GM12878 (cell line): ENCODE measurements at regions not wholly inside any gene's neighbourhood (a gene's known extent, or its start where the extent isn't known, plus 50 kb on each side); places are given as distances from the start of the nearest gene placed in this dataset.

Experiments used
- ATAC-seq: fragments of 200-7000 bp; cut with Tn5 transposase; 3 replicates; pipeline ENCODE4 v1.9.1; 2020; ENCODE audit warnings: mild to moderate bottlenecking, moderate library complexity
- BruUV-seq: library from RNA; stranded (reverse); fragments of 400-500 nt; replicated peaks from 2 replicates; lab custom pipeline; 2021; lab: Mats Ljungman, UMichigan
- CTCF ChIA-PET: fragments of 300-600 bp; sonication (Branson Sonifier 250); formaldehyde crosslinking; extraction: SDS; loops from one replicate; lab custom pipeline; 2021; ENCODE audit warnings: inconsistent platforms; lab: Yijun Ruan, JAX
- POLR2A ChIA-PET: fragments of 350-600 bp; formaldehyde crosslinking; extraction: SDS; loops from one replicate; lab custom pipeline; 2021; ENCODE audit warnings: inconsistent platforms; lab: Charles Lee
- RAD21 ChIA-PET: fragments of 300-600 bp; sonication (Branson Sonifier 250); formaldehyde crosslinking; loops from one replicate; lab custom pipeline; 2023; ENCODE audit warnings: antibody characterized with exemption; ENCODE audit not compliant: unreplicated experiment; lab: Charles Lee
- SMC1A ChIA-PET: fragments of 300-600 bp; sonication (Branson Sonifier 250); formaldehyde crosslinking; loops from one replicate; lab custom pipeline; 2023; ENCODE audit not compliant: unreplicated experiment, uncharacterized antibody; lab: Charles Lee
- DNase-seq: peaks from one replicate; pipeline ENCODE4 v3.0.0-alpha.2; 2011; ENCODE audit warnings: low read depth, low spot score
- FAIRE-seq: peaks from 3 replicates; lab custom pipeline; 2011; peaks lifted over from hg19 to GRCh38; lab: Jason Lieb, UNC
- H2AFZ ChIP-seq: 2 replicates; pipeline ENCODE4 v1.6.0; 2011; ENCODE audit warnings: low read depth, low read length, control low read depth; ENCODE audit not compliant: control insufficient read depth
- H3K27ac ChIP-seq: 2 replicates; pipeline ENCODE4 v1.5.1; 2011; ENCODE audit warnings: control low read depth; ENCODE audit not compliant: control insufficient read depth, insufficient read depth
- H3K27me3 ChIP-seq, 2 experiments: replicated peaks in 1 of 2; 2 replicates each; pipeline versions ENCODE4 v1.6.0 to v1.6.1; 2011; ENCODE audit warnings: low read length in 1 of 2; ENCODE audit not compliant: control insufficient read depth in 2 of 2, insufficient read depth in 2 of 2
- H3K36me3 ChIP-seq, 2 experiments: 2 replicates each; pipeline ENCODE4 v1.5.1; 2011; ENCODE audit warnings: low read length in 1 of 2; ENCODE audit not compliant: control insufficient read depth in 2 of 2, insufficient read depth in 2 of 2
- H3K4me1 ChIP-seq: 2 replicates; pipeline ENCODE4 v1.6.1; 2011; ENCODE audit warnings: mild to moderate bottlenecking, low read length, moderate library complexity, mixed read lengths; ENCODE audit not compliant: control insufficient read depth, insufficient read depth
- H3K4me2 ChIP-seq: 2 replicates; pipeline ENCODE4 v1.6.0; 2011; ENCODE audit warnings: control low read depth; ENCODE audit not compliant: control insufficient read depth, insufficient read depth
- H3K4me3 ChIP-seq: fragments of 200-600 bp; sonication (generic); 2 replicates; pipeline ENCODE4 v1.5.1; 2016
- H3K79me2 ChIP-seq: 2 replicates; pipeline ENCODE4 v1.6.0; 2011; ENCODE audit warnings: low read length; ENCODE audit not compliant: control insufficient read depth, insufficient read depth
- H3K9ac ChIP-seq: 2 replicates; pipeline ENCODE4 v1.8.0; 2011; ENCODE audit warnings: low read length, control low read depth, mixed read lengths; ENCODE audit not compliant: control insufficient read depth, insufficient read depth
- H3K9me3 ChIP-seq: replicated peaks from 3 replicates; pipeline ENCODE4 v1.5.1; 2011; ENCODE audit warnings: mild to moderate bottlenecking, low read length; ENCODE audit not compliant: control insufficient read depth, insufficient read depth
- H4K20me1 ChIP-seq: 2 replicates; pipeline ENCODE4 v1.6.0; 2011; ENCODE audit not compliant: control insufficient read depth, insufficient read depth
- CREM ChIP-seq: IDR thresholded peaks from 2 replicates; pipeline ENCODE4 v1.6.1; 2014; ENCODE audit warnings: antibody characterized with exemption, low read depth
- DPF2 ChIP-seq: fragments of 450-650 bp; IDR thresholded peaks from 2 replicates; pipeline ENCODE4 v1.6.1; 2017; ENCODE audit warnings: mild to moderate bottlenecking
- ETV6 ChIP-seq, 2 experiments: fragments of 450-650 bp in 1 of 2; IDR thresholded peaks in 1 of 2; conservative IDR thresholded peaks in 1 of 2; 2 replicates each; pipeline ENCODE4 v1.6.1; 2014; ENCODE audit warnings: antibody characterized with exemption in 1 of 2, borderline replicate concordance in 1 of 2, low read depth in 1 of 2, mild to moderate bottlenecking in 1 of 2, moderate library complexity in 1 of 2
- POLR2AphosphoS5 ChIP-seq: IDR thresholded peaks from 2 replicates; pipeline ENCODE4 v1.6.1; 2011; ENCODE audit warnings: mild to moderate bottlenecking, low read length, inconsistent platforms
- SMAD5 ChIP-seq: IDR thresholded peaks from 2 replicates; pipeline ENCODE4 v1.6.1; 2016; ENCODE audit warnings: antibody characterized with exemption, low read depth
- STAT1 ChIP-seq: fragments of 450-650 bp; conservative IDR thresholded peaks from 2 replicates; pipeline ENCODE4 v1.6.1; 2014; ENCODE audit warnings: antibody characterized with exemption, mild to moderate bottlenecking
- ZBED1 ChIP-seq: IDR thresholded peaks from 2 replicates; pipeline ENCODE4 v1.6.1; 2016; ENCODE audit warnings: borderline replicate concordance
- ZNF217 ChIP-seq: fragments of 450-650 bp; IDR thresholded peaks from 2 replicates; pipeline ENCODE4 v1.6.1; 2017; ENCODE audit warnings: antibody characterized with exemption, mild to moderate bottlenecking
- WGBS: methylation state at CpG from one replicate; pipeline ENCODE4 v1.1.6; 2016; ENCODE audit warnings: low lambda C conversion rate; ENCODE audit not compliant: insufficient replicate concordance, insufficient coverage; ENCODE audit errors: missing lambda C conversion rate; 5-methylcytosine and 5-hydroxymethylcytosine counted together
- in situ Hi-C: fragments of 300-500 bp; cut with MboI; formaldehyde crosslinking; loops from 9 replicates; pipeline ENCODE4 v1.14.3; 2018; ENCODE audit warnings: mixed read lengths
- intact Hi-C: fragments of 100-400 bp; cut with micrococcal nuclease; formaldehyde crosslinking; loops from one replicate; pipeline ENCODE4 v1.14.2; 2022; ENCODE audit not compliant: unreplicated experiment
- TF ChIP-seq, protein P1 (sequence below): IDR thresholded peaks from 2 replicates; pipeline ENCODE4 v1.6.1; 2011; ENCODE audit warnings: borderline replicate concordance, low read depth, mild to moderate bottlenecking, moderate library complexity, low read length; ENCODE audit not compliant: insufficient read depth, poor library complexity, severe bottlenecking
- TF ChIP-seq, protein P2 (sequence below): fragments of 450-650 bp; IDR thresholded peaks from 2 replicates; pipeline ENCODE4 v1.6.1; 2017; ENCODE audit warnings: antibody characterized with exemption, mild to moderate bottlenecking, moderate library complexity
- TF ChIP-seq, protein P3 (sequence below): fragments of 450-650 bp; IDR thresholded peaks from 2 replicates; pipeline ENCODE4 v1.6.1; 2017; ENCODE audit warnings: mild to moderate bottlenecking

DNA sequence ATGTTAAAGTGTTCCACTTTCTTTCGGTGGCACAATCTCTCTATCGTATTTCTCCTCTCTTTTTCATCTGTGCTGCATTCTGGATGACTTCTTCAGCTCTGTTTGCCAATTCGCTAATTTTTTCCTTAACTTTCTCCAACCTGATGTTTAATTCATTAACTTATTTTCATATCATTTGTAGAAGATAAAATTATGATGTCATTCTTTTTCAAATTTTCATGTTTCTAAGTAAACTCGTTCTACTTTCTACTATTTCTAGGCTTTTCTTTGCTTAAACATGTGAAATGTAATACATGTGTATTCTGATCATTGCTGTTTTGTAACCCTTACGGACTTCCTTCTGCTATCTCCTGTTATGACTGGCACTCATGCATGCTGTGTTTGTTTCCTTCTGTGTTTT is 648.4 kb downstream of the QKI start:
- POLR2A ChIA-PET, result no interaction called here
- no peak overlapping the region for H3K27ac ChIP-seq
- no peak overlapping the region for H3K9ac ChIP-seq
- H3K4me1 ChIP-seq, result no peaks in the 10 kb centered on the region
- no peak for ATAC-seq
- no peak for FAIRE-seq
- H3K9me3 ChIP-seq, result no peaks in the 10 kb centered on the region
- H3K4me3 ChIP-seq, result no peak overlapping the region
- no peaks in the 10 kb centered on the region for H4K20me1 ChIP-seq
- H2AFZ ChIP-seq, result no peak overlapping the region
- H3K36me3 ChIP-seq, result no peaks in the 10 kb centered on the region
- in situ Hi-C loops, result no loop called here
- TF ChIP-seq, protein P1, sequence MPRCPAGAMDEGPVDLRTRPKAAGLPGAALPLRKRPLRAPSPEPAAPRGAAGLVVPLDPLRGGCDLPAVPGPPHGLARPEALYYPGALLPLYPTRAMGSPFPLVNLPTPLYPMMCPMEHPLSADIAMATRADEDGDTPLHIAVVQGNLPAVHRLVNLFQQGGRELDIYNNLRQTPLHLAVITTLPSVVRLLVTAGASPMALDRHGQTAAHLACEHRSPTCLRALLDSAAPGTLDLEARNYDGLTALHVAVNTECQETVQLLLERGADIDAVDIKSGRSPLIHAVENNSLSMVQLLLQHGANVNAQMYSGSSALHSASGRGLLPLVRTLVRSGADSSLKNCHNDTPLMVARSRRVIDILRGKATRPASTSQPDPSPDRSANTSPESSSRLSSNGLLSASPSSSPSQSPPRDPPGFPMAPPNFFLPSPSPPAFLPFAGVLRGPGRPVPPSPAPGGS, result no peak
- TF ChIP-seq STAT1 (no peak), ZNF217 (no peak), DPF2 (no peak), SMAD5 (no peak), POLR2AphosphoS5 (no peak), ETV6 (conservative IDR thresholded peaks at IDR 0.05 in 1 of 2, IDR thresholded peaks at IDR 0.05 in 1 of 2; ENCODE audit: borderline replicate concordance in 1 of 2, low read depth in 1 of 2) (no peak), ZBED1 (no peak), CREM (no peak)
- TF ChIP-seq, protein P2, sequence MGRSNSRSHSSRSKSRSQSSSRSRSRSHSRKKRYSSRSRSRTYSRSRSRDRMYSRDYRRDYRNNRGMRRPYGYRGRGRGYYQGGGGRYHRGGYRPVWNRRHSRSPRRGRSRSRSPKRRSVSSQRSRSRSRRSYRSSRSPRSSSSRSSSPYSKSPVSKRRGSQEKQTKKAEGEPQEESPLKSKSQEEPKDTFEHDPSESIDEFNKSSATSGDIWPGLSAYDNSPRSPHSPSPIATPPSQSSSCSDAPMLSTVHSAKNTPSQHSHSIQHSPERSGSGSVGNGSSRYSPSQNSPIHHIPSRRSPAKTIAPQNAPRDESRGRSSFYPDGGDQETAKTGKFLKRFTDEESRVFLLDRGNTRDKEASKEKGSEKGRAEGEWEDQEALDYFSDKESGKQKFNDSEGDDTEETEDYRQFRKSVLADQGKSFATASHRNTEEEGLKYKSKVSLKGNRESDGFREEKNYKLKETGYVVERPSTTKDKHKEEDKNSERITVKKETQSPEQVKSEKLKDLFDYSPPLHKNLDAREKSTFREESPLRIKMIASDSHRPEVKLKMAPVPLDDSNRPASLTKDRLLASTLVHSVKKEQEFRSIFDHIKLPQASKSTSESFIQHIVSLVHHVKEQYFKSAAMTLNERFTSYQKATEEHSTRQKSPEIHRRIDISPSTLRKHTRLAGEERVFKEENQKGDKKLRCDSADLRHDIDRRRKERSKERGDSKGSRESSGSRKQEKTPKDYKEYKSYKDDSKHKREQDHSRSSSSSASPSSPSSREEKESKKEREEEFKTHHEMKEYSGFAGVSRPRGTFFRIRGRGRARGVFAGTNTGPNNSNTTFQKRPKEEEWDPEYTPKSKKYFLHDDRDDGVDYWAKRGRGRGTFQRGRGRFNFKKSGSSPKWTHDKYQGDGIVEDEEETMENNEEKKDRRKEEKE, result no peak
- TF ChIP-seq, protein P3, sequence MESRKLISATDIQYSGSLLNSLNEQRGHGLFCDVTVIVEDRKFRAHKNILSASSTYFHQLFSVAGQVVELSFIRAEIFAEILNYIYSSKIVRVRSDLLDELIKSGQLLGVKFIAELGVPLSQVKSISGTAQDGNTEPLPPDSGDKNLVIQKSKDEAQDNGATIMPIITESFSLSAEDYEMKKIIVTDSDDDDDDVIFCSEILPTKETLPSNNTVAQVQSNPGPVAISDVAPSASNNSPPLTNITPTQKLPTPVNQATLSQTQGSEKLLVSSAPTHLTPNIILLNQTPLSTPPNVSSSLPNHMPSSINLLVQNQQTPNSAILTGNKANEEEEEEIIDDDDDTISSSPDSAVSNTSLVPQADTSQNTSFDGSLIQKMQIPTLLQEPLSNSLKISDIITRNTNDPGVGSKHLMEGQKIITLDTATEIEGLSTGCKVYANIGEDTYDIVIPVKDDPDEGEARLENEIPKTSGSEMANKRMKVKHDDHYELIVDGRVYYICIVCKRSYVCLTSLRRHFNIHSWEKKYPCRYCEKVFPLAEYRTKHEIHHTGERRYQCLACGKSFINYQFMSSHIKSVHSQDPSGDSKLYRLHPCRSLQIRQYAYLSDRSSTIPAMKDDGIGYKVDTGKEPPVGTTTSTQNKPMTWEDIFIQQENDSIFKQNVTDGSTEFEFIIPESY, result no peak
- H3K4me2 ChIP-seq, result no peak overlapping the region
- WGBS, result 34% methylated on average over 5 of the region's 5 CpGs
- H3K27me3 ChIP-seq, result no peaks in the 10 kb centered on the region
- intact Hi-C loops, result no loop called here
- RAD21 ChIA-PET, result no interaction called here
- no peaks in the 10 kb centered on the region for H3K79me2 ChIP-seq
- CTCF ChIA-PET, result no interaction called here
- no peak for DNase-seq
- no TSS peak for BruUV-seq
- SMC1A ChIA-PET, result no interaction called here
